ENCODE measurements at regions not wholly inside any gene's neighbourhood (a gene's known extent, or its start where the extent isn't known, plus 50 kb on each side); places are given as distances from the start of the nearest gene placed in this dataset.
"Not testable (repeated sequence)": the region's sequence is repeated elsewhere in the genome, so short reads cannot be mapped to it uniquely, and the experiment has no call there.

GRCh38 chr13:76594435-76594834, 291.8 kb downstream of the KCTD12 start:
- no peak for DNase-seq (ENCODE audit: low read depth in 1 of 2, low spot score in 1 of 2)
- TF ChIP-seq, protein P1, sequence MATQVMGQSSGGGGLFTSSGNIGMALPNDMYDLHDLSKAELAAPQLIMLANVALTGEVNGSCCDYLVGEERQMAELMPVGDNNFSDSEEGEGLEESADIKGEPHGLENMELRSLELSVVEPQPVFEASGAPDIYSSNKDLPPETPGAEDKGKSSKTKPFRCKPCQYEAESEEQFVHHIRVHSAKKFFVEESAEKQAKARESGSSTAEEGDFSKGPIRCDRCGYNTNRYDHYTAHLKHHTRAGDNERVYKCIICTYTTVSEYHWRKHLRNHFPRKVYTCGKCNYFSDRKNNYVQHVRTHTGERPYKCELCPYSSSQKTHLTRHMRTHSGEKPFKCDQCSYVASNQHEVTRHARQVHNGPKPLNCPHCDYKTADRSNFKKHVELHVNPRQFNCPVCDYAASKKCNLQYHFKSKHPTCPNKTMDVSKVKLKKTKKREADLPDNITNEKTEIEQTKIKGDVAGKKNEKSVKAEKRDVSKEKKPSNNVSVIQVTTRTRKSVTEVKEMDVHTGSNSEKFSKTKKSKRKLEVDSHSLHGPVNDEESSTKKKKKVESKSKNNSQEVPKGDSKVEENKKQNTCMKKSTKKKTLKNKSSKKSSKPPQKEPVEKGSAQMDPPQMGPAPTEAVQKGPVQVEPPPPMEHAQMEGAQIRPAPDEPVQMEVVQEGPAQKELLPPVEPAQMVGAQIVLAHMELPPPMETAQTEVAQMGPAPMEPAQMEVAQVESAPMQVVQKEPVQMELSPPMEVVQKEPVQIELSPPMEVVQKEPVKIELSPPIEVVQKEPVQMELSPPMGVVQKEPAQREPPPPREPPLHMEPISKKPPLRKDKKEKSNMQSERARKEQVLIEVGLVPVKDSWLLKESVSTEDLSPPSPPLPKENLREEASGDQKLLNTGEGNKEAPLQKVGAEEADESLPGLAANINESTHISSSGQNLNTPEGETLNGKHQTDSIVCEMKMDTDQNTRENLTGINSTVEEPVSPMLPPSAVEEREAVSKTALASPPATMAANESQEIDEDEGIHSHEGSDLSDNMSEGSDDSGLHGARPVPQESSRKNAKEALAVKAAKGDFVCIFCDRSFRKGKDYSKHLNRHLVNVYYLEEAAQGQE (IDR thresholded peaks at IDR 0.05; ENCODE audit: insufficient replicate concordance, low read depth): no peak
- TF ChIP-seq, protein P2, sequence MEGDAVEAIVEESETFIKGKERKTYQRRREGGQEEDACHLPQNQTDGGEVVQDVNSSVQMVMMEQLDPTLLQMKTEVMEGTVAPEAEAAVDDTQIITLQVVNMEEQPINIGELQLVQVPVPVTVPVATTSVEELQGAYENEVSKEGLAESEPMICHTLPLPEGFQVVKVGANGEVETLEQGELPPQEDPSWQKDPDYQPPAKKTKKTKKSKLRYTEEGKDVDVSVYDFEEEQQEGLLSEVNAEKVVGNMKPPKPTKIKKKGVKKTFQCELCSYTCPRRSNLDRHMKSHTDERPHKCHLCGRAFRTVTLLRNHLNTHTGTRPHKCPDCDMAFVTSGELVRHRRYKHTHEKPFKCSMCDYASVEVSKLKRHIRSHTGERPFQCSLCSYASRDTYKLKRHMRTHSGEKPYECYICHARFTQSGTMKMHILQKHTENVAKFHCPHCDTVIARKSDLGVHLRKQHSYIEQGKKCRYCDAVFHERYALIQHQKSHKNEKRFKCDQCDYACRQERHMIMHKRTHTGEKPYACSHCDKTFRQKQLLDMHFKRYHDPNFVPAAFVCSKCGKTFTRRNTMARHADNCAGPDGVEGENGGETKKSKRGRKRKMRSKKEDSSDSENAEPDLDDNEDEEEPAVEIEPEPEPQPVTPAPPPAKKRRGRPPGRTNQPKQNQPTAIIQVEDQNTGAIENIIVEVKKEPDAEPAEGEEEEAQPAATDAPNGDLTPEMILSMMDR (IDR thresholded peaks at IDR 0.05; ENCODE audit: insufficient read depth, low read length): no peak
- no peak for TF ChIP-seq SPI1 (IDR thresholded peaks at IDR 0.05; ENCODE audit: borderline replicate concordance, low read depth)
- no peak for TF ChIP-seq POLR2AphosphoS5 (IDR thresholded peaks at IDR 0.05; ENCODE audit: low read depth)
- TF ChIP-seq GABPA (IDR thresholded peaks at IDR 0.05; ENCODE audit: low read depth): no peak
- Histone ChIP-seq H3K27ac (replicated peaks) (no peak overlapping the region), H3K27me3 (ENCODE audit: insufficient read depth, poor library complexity, severe bottlenecking) (no peaks in the 10 kb centered on the region), H3K4me3 (replicated peaks; ENCODE audit: insufficient read depth, low read length) (no peak overlapping the region)

DNA sequence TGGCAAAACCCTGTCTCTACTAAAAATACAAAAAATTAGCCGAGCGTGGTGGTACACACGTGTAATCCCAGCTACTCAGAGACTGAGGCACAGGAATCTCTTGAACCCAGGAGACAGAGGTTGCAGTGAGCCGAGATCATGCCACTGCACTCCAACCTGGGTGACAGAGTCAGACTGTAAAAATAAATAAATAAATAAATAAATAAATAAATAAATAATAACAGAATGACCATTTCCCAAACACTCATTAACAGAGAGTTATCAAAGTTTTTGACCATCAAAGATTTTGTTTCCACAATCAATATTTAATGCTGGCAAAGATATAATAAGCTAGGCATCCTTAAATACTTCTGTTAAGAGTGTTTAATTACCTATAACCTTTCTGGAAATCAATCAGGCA, 299.4 kb downstream of the KCTD12 start:
- Histone ChIP-seq H3K27ac (replicated peaks) (no peak overlapping the region), H3K4me3 (replicated peaks; ENCODE audit: insufficient read depth, low read length) (no peak overlapping the region), H3K27me3 (ENCODE audit: insufficient read depth, poor library complexity, severe bottlenecking) (peaks cover 3% of the 10 kb centered on the region)
- no peak for DNase-seq (ENCODE audit: low read depth in 1 of 2, low spot score in 1 of 2)
- TF ChIP-seq, protein P1 (IDR thresholded peaks at IDR 0.05; ENCODE audit: insufficient replicate concordance, low read depth): no peak
- TF ChIP-seq GABPA (IDR thresholded peaks at IDR 0.05; ENCODE audit: low read depth) (no peak), SPI1 (IDR thresholded peaks at IDR 0.05; ENCODE audit: borderline replicate concordance, low read depth) (no peak), POLR2AphosphoS5 (IDR thresholded peaks at IDR 0.05; ENCODE audit: low read depth) (no peak)
- TF ChIP-seq, protein P2 (IDR thresholded peaks at IDR 0.05; ENCODE audit: insufficient read depth, low read length): no peak

- Histone ChIP-seq H3K27ac (replicated peaks) (no peak overlapping the region), H3K27me3 (ENCODE audit: insufficient read depth, poor library complexity, severe bottlenecking) (no peaks in the 10 kb centered on the region), H3K4me3 (replicated peaks; ENCODE audit: insufficient read depth, low read length) (no peak overlapping the region)
- no peak for TF ChIP-seq SPI1 (IDR thresholded peaks at IDR 0.05; ENCODE audit: borderline replicate concordance, low read depth)
- TF ChIP-seq, protein P1 (IDR thresholded peaks at IDR 0.05; ENCODE audit: insufficient replicate concordance, low read depth): no peak
- TF ChIP-seq, protein P2 (IDR thresholded peaks at IDR 0.05; ENCODE audit: insufficient read depth, low read length): no peak
- no peak for TF ChIP-seq POLR2AphosphoS5 (IDR thresholded peaks at IDR 0.05; ENCODE audit: low read depth)
- TF ChIP-seq GABPA (IDR thresholded peaks at IDR 0.05; ENCODE audit: low read depth): no peak
- no peak for DNase-seq (ENCODE audit: low read depth in 1 of 2, low spot score in 1 of 2)
Observed at GRCh38 chr13:76579701-76580100, 306.5 kb downstream of the KCTD12 start.

DNA sequence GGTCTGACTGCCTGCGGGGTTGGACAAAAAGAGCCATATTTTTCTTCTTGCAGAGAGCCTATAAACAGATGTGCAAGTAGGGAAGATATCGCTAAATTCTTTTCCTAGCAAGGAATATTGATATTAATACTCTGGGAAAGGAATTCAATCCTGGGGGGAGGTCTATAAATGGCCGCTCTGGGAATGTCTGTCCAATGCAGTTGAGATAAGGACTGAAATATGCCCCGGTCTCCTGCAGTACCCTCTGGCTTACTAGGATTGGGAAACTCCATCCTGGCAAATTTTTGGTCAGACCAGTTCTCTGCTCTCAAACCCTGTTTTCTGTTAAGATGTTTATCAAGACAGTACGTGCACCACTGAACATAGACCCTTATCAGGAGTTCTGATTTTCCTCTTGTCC, 310.6 kb downstream of the KCTD12 start:
- not testable (repeated sequence) for H3K4me3 ChIP-seq (replicated peaks; ENCODE audit: insufficient read depth, low read length); DNase-seq (ENCODE audit: low read depth in 1 of 2, low spot score in 1 of 2); H3K27ac ChIP-seq (replicated peaks); H3K27me3 ChIP-seq (ENCODE audit: insufficient read depth, poor library complexity, severe bottlenecking)
